K562 (cell line): ENCODE measurements at regions not wholly inside any gene's neighbourhood (a gene's known extent, or its start where the extent isn't known, plus 50 kb on each side); places are given as distances from the start of the nearest gene placed in this dataset.
A peak's percentile ranks its signal among the peaks of the same experiment; 100 is the strongest.

Experiments used
- CBFA2T2 ChIP-seq: fragments of 450-650 bp; conservative IDR thresholded peaks from 2 replicates; pipeline ENCODE4 v1.6.1; 2017; ENCODE audit warnings: mild to moderate bottlenecking
- CBX2 ChIP-seq: fragments of 200-600 bp; sonication (generic); IDR thresholded peaks from one replicate; pipeline ENCODE4 v1.6.1; 2012; ENCODE audit warnings: mild to moderate bottlenecking, low read length, inconsistent platforms; ENCODE audit not compliant: insufficient read depth, poor library complexity, severe bottlenecking
- CHAMP1 ChIP-seq: fragments of 450-650 bp; IDR thresholded peaks from 2 replicates; pipeline ENCODE4 v1.6.1; 2016; ENCODE audit warnings: mild to moderate bottlenecking
- CTBP1 ChIP-seq: fragments of 450-650 bp; IDR thresholded peaks from 2 replicates; pipeline ENCODE4 v1.6.1; 2016; ENCODE audit warnings: borderline replicate concordance
- E2F8 ChIP-seq: fragments of 450-650 bp; IDR thresholded peaks from 2 replicates; pipeline ENCODE4 v1.7.1; 2018; ENCODE audit warnings: mild to moderate bottlenecking, low read depth; ENCODE audit not compliant: partially characterized antibody
- FOXA3 ChIP-seq, 2 experiments: fragments of 450-650 bp in 1 of 2; sonication (generic) in 1 of 2; formaldehyde crosslinking; IDR thresholded peaks in 1 of 2; conservative IDR thresholded peaks in 1 of 2; 2 replicates each; pipeline versions ENCODE4 v1.4.0 to v1.8.0; 2020 to 2022; ENCODE audit warnings: mild to moderate bottlenecking in 2 of 2, missing genetic modification reagents in 1 of 2
- FOXP1 ChIP-seq: sonication (generic); formaldehyde crosslinking; IDR thresholded peaks from 2 replicates; pipeline ENCODE4 v1.8.0; 2022; ENCODE audit warnings: mild to moderate bottlenecking, missing genetic modification reagents
- GATA2 ChIP-seq: sonication (generic); formaldehyde crosslinking; IDR thresholded peaks from 2 replicates; pipeline ENCODE4 v1.4.0; 2020; ENCODE audit warnings: mild to moderate bottlenecking, missing genetic modification reagents
- GTF2F1 ChIP-seq: IDR thresholded peaks from 2 replicates; pipeline ENCODE4 v1.6.1; 2011; ENCODE audit warnings: low read depth, low read length, improper control_type of control experiment
- ILF3 ChIP-seq: fragments of 450-650 bp; IDR thresholded peaks from 2 replicates; pipeline ENCODE4 v1.6.1; 2018; ENCODE audit warnings: antibody characterized with exemption, mild to moderate bottlenecking, moderate library complexity, borderline replicate concordance
- JUNB ChIP-seq: fragments of 450-650 bp; formaldehyde crosslinking; conservative IDR thresholded peaks from 2 replicates; pipeline ENCODE4 v1.4.0; 2020; ENCODE audit warnings: mild to moderate bottlenecking
- KDM2B ChIP-seq: fragments of 250-450 bp; sonication (Bioruptor Pico); IDR thresholded peaks from 2 replicates; pipeline ENCODE4 v1.8.0; 2021; ENCODE audit warnings: mild to moderate bottlenecking, moderate library complexity
- MTF1 ChIP-seq: fragments of 250-450 bp; sonication (Bioruptor Pico); IDR thresholded peaks from 2 replicates; pipeline ENCODE4 v1.9.0; 2021; ENCODE audit warnings: moderate library complexity, mild to moderate bottlenecking, inconsistent platforms, borderline replicate concordance
- NCOA6 ChIP-seq: fragments of 450-650 bp; IDR thresholded peaks from 2 replicates; pipeline ENCODE4 v1.6.1; 2017; ENCODE audit warnings: mild to moderate bottlenecking
- POLR3G ChIP-seq: IDR thresholded peaks from 2 replicates; pipeline ENCODE4 v1.6.1; 2011; ENCODE audit not compliant: insufficient read length, insufficient replicate concordance; ENCODE audit errors: extremely low read depth
- SIN3B ChIP-seq: fragments of 450-650 bp; IDR thresholded peaks from 2 replicates; pipeline ENCODE4 v1.6.1; 2017; ENCODE audit warnings: low read depth, mild to moderate bottlenecking, moderate library complexity
- SNAPC5 ChIP-seq: fragments of 250-450 bp; sonication (Bioruptor Pico); IDR thresholded peaks from 2 replicates; pipeline ENCODE4 v1.8.0; 2021; ENCODE audit warnings: moderate library complexity, mild to moderate bottlenecking, inconsistent platforms
- SRSF9 ChIP-seq: fragments of 200-400 bp; formaldehyde crosslinking; IDR thresholded peaks from 2 replicates; pipeline ENCODE4 v1.6.1; 2017; ENCODE audit warnings: low read depth, low read length, borderline replicate concordance
- STAT5B ChIP-seq: fragments of 250-450 bp; sonication (Bioruptor Pico); IDR thresholded peaks from 2 replicates; pipeline ENCODE4 v1.8.0; 2021; ENCODE audit warnings: mild to moderate bottlenecking, inconsistent platforms
- THAP7 ChIP-seq: fragments of 250-450 bp; sonication (Bioruptor Pico); IDR thresholded peaks from 2 replicates; pipeline ENCODE4 v1.5.0; 2021
- ZNF354B ChIP-seq: fragments of 250-450 bp; sonication (Bioruptor Pico); IDR thresholded peaks from 2 replicates; pipeline ENCODE4 v1.4.0; 2020
- ZNF778 ChIP-seq: fragments of 450-650 bp; formaldehyde crosslinking; IDR thresholded peaks from 2 replicates; pipeline ENCODE4 v1.4.0; 2020; ENCODE audit warnings: mild to moderate bottlenecking, moderate library complexity

DNA sequence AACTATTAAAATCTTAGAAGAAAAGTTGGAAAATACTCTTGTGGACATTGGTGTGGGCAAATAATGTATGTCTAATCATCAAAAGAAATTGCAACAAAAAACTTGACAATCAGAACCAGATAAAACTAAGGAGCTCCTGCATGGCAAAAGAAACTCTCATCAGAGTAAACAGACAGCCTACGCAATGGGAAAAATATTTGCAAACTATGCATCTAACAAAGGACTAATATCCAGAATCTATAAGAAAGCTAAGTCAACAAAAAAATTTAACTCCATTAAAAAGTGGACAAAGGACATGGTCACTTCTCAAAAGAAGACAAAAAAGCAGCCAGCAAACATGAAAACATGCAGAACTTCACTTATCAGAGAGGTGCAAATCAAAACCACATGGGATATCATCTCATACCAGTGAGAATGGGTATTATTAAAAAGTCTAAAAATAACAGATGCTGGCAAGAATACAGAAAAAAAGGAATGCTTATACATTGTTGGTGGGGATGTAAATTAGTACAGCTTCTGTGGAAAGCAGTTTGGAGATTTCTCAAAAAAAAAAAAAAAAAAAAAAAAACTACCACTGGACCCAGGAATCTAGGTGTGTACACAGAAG is 99.7 kb upstream of the TOP3B start (continued):
- TF ChIP-seq CTBP1 (no peak), MTF1 (CRISPR knock-in tag) (no peak), E2F8 (no peak), NCOA6 (no peak), CBX2 (peak; percentile 63), POLR3G (no peak), FOXA3 (CRISPR knock-in tag; conservative IDR thresholded peaks at IDR 0.05 in 1 of 2, IDR thresholded peaks at IDR 0.05 in 1 of 2) (no peak), CHAMP1 (no peak), FOXP1 (no peak), CBFA2T2 (no peak), ZNF354B (CRISPR knock-in tag) (0 out of 2 replicates have a peak, but pooled peaks have one; percentile 20), GTF2F1 (no peak), SNAPC5 (CRISPR knock-in tag) (no peak), SRSF9 (no peak), GATA2 (CRISPR knock-in tag) (no peak), SIN3B (no peak), THAP7 (peak; percentile 78), KDM2B (CRISPR knock-in tag) (no peak), ILF3 (no peak), JUNB (CRISPR knock-in tag) (no peak), STAT5B (CRISPR knock-in tag) (peak; percentile 6; the same call in 1 of the 2 replicates), ZNF778 (CRISPR knock-in tag) (peak; percentile 71; the same call in 1 of the 2 replicates)
